GM12878 (cell line): ENCODE measurements at regions not wholly inside any gene's neighbourhood (a gene's known extent, or its start where the extent isn't known, plus 50 kb on each side); places are given as distances from the start of the nearest gene placed in this dataset.

Source experiments
- ATAC-seq: fragments of 200-7000 bp; cut with Tn5 transposase; 3 replicates; pipeline ENCODE4 v1.9.1; 2020; ENCODE audit warnings: mild to moderate bottlenecking, moderate library complexity
- BruUV-seq: library from RNA; stranded (reverse); fragments of 400-500 nt; replicated peaks from 2 replicates; lab custom pipeline; 2021; lab: Mats Ljungman, UMichigan
- CTCF ChIA-PET: fragments of 300-600 bp; sonication (Branson Sonifier 250); formaldehyde crosslinking; extraction: SDS; loops from one replicate; lab custom pipeline; 2021; ENCODE audit warnings: inconsistent platforms; lab: Yijun Ruan, JAX
- POLR2A ChIA-PET: fragments of 350-600 bp; formaldehyde crosslinking; extraction: SDS; loops from one replicate; lab custom pipeline; 2021; ENCODE audit warnings: inconsistent platforms; lab: Charles Lee
- RAD21 ChIA-PET: fragments of 300-600 bp; sonication (Branson Sonifier 250); formaldehyde crosslinking; loops from one replicate; lab custom pipeline; 2023; ENCODE audit warnings: antibody characterized with exemption; ENCODE audit not compliant: unreplicated experiment; lab: Charles Lee
- SMC1A ChIA-PET: fragments of 300-600 bp; sonication (Branson Sonifier 250); formaldehyde crosslinking; loops from one replicate; lab custom pipeline; 2023; ENCODE audit not compliant: unreplicated experiment, uncharacterized antibody; lab: Charles Lee
- DNase-seq: peaks from one replicate; pipeline ENCODE4 v3.0.0-alpha.2; 2011; ENCODE audit warnings: low read depth, low spot score
- FAIRE-seq: peaks from 3 replicates; lab custom pipeline; 2011; peaks lifted over from hg19 to GRCh38; lab: Jason Lieb, UNC
- H2AFZ ChIP-seq: 2 replicates; pipeline ENCODE4 v1.6.0; 2011; ENCODE audit warnings: low read depth, low read length, control low read depth; ENCODE audit not compliant: control insufficient read depth
- H3K27ac ChIP-seq: 2 replicates; pipeline ENCODE4 v1.5.1; 2011; ENCODE audit warnings: control low read depth; ENCODE audit not compliant: control insufficient read depth, insufficient read depth
- H3K27me3 ChIP-seq, 2 experiments: replicated peaks in 1 of 2; 2 replicates each; pipeline versions ENCODE4 v1.6.0 to v1.6.1; 2011; ENCODE audit warnings: low read length in 1 of 2; ENCODE audit not compliant: control insufficient read depth in 2 of 2, insufficient read depth in 2 of 2
- H3K36me3 ChIP-seq, 2 experiments: 2 replicates each; pipeline ENCODE4 v1.5.1; 2011; ENCODE audit warnings: low read length in 1 of 2; ENCODE audit not compliant: control insufficient read depth in 2 of 2, insufficient read depth in 2 of 2
- H3K4me1 ChIP-seq: 2 replicates; pipeline ENCODE4 v1.6.1; 2011; ENCODE audit warnings: mild to moderate bottlenecking, low read length, moderate library complexity, mixed read lengths; ENCODE audit not compliant: control insufficient read depth, insufficient read depth
- H3K4me2 ChIP-seq: 2 replicates; pipeline ENCODE4 v1.6.0; 2011; ENCODE audit warnings: control low read depth; ENCODE audit not compliant: control insufficient read depth, insufficient read depth
- H3K4me3 ChIP-seq: fragments of 200-600 bp; sonication (generic); 2 replicates; pipeline ENCODE4 v1.5.1; 2016
- H3K79me2 ChIP-seq: 2 replicates; pipeline ENCODE4 v1.6.0; 2011; ENCODE audit warnings: low read length; ENCODE audit not compliant: control insufficient read depth, insufficient read depth
- H3K9ac ChIP-seq: 2 replicates; pipeline ENCODE4 v1.8.0; 2011; ENCODE audit warnings: low read length, control low read depth, mixed read lengths; ENCODE audit not compliant: control insufficient read depth, insufficient read depth
- H3K9me3 ChIP-seq: replicated peaks from 3 replicates; pipeline ENCODE4 v1.5.1; 2011; ENCODE audit warnings: mild to moderate bottlenecking, low read length; ENCODE audit not compliant: control insufficient read depth, insufficient read depth
- H4K20me1 ChIP-seq: 2 replicates; pipeline ENCODE4 v1.6.0; 2011; ENCODE audit not compliant: control insufficient read depth, insufficient read depth
- HDAC2 ChIP-seq: fragments of 200-600 bp; sonication (generic); IDR thresholded peaks from 2 replicates; pipeline ENCODE4 v1.6.1; 2017
- KDM1A ChIP-seq: fragments of 200-600 bp; sonication (generic); IDR thresholded peaks from 2 replicates; pipeline ENCODE4 v1.6.1; 2016; ENCODE audit warnings: borderline replicate concordance
- MEF2A ChIP-seq: IDR thresholded peaks from 2 replicates; pipeline ENCODE4 v1.6.1; 2011; ENCODE audit warnings: low read depth, mild to moderate bottlenecking, low read length, moderate library complexity; ENCODE audit not compliant: insufficient read depth
- NBN ChIP-seq: fragments of 450-650 bp; IDR thresholded peaks from 2 replicates; pipeline ENCODE4 v1.6.1; 2016
- SIN3A ChIP-seq: IDR thresholded peaks from 2 replicates; pipeline ENCODE4 v1.6.1; 2012; ENCODE audit warnings: low read depth, low read length, improper control_type of control experiment
- ZZZ3 ChIP-seq: IDR thresholded peaks from 2 replicates; pipeline ENCODE4 v1.6.1; 2011; ENCODE audit warnings: low read depth; ENCODE audit not compliant: control insufficient read depth, insufficient read length
- WGBS: methylation state at CpG from one replicate; pipeline ENCODE4 v1.1.6; 2016; ENCODE audit warnings: low lambda C conversion rate; ENCODE audit not compliant: insufficient replicate concordance, insufficient coverage; ENCODE audit errors: missing lambda C conversion rate; 5-methylcytosine and 5-hydroxymethylcytosine counted together
- in situ Hi-C: fragments of 300-500 bp; cut with MboI; formaldehyde crosslinking; loops from 9 replicates; pipeline ENCODE4 v1.14.3; 2018; ENCODE audit warnings: mixed read lengths
- intact Hi-C: fragments of 100-400 bp; cut with micrococcal nuclease; formaldehyde crosslinking; loops from one replicate; pipeline ENCODE4 v1.14.2; 2022; ENCODE audit not compliant: unreplicated experiment
- TF ChIP-seq, protein P1 (sequence below): fragments of 450-650 bp; IDR thresholded peaks from 2 replicates; pipeline ENCODE4 v1.6.1; 2016; ENCODE audit warnings: mild to moderate bottlenecking, moderate library complexity, borderline replicate concordance
- TF ChIP-seq, protein P2 (sequence below): IDR thresholded peaks from 2 replicates; pipeline ENCODE4 v1.6.1; 2012; ENCODE audit warnings: mild to moderate bottlenecking, low read depth, low read length
- TF ChIP-seq, protein P3 (sequence below): IDR thresholded peaks from 2 replicates; pipeline ENCODE4 v1.6.1; 2012; ENCODE audit warnings: improper control_type of control experiment, low read depth, low read length; ENCODE audit not compliant: insufficient replicate concordance

DNA sequence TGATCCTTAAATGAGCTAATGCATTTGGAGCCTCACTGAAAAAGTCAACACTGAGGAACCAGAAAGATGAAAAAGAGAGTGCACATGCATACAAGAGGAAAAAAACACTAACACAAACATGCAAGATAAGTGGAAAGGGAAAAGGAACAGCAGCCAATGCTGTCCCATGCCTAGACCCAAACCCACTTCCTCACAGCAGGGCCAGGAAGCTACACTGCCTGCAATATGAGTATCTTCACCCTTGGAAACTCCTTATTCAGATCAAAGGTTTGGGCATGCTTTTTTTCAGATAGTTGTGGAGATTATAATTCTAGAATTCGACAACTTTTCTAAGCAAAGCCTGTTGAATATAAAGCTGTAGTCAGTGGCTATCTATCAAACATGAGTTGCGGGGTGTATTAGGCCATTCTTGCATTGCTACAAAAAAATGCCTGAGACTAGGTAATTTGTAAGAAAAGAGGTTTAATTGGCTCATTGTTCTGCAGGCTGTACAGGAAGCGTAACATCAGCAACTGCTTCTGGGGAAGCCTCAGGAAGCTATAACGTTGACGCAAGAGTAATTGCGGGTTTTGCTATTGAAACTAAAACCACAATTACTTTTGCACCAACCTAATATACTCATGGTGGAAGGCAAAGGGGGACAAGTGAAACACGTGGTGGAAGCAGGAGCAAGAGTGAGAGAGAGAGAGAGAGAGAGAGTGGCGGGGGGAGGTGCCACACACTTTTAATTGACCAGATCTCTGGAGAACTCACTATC, 138.2 kb downstream of the MBD2 start (continued):
- TF ChIP-seq, protein P1, sequence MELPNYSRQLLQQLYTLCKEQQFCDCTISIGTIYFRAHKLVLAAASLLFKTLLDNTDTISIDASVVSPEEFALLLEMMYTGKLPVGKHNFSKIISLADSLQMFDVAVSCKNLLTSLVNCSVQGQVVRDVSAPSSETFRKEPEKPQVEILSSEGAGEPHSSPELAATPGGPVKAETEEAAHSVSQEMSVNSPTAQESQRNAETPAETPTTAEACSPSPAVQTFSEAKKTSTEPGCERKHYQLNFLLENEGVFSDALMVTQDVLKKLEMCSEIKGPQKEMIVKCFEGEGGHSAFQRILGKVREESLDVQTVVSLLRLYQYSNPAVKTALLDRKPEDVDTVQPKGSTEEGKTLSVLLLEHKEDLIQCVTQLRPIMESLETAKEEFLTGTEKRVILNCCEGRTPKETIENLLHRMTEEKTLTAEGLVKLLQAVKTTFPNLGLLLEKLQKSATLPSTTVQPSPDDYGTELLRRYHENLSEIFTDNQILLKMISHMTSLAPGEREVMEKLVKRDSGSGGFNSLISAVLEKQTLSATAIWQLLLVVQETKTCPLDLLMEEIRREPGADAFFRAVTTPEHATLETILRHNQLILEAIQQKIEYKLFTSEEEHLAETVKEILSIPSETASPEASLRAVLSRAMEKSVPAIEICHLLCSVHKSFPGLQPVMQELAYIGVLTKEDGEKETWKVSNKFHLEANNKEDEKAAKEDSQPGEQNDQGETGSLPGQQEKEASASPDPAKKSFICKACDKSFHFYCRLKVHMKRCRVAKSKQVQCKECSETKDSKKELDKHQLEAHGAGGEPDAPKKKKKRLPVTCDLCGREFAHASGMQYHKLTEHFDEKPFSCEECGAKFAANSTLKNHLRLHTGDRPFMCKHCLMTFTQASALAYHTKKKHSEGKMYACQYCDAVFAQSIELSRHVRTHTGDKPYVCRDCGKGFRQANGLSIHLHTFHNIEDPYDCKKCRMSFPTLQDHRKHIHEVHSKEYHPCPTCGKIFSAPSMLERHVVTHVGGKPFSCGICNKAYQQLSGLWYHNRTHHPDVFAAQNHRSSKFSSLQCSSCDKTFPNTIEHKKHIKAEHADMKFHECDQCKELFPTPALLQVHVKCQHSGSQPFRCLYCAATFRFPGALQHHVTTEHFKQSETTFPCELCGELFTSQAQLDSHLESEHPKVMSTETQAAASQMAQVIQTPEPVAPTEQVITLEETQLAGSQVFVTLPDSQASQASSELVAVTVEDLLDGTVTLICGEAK, result no peak
- no peak for TF ChIP-seq NBN
- TF ChIP-seq, all 136 proteins: peak for 15

DNA sequence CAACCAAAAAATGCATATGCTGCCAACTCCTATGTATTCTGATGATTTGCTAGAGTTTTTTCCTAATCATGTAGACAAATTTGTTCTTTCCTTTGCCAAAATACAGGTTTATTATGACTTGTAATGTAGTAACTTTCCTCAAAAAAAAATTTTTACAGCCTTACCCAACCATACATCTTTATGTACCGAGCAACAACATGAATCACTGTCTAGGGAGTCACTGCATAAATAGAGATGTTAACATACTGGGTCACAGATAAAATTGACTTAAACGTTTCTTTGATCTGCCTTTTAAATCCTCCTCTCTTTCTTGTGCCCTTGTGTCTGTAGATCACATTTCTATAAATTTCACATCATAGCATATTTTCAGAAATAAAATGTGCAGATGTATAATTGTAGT, 143.6 kb downstream of the MBD2 start:
- Histone ChIP-seq H3K27ac (no peak overlapping the region), H3K9ac (no peak overlapping the region), H2AFZ (no peak overlapping the region), H3K79me2 (no peaks in the 10 kb centered on the region), H3K4me2 (no peak overlapping the region), H3K36me3 (no peaks in the 10 kb centered on the region), H4K20me1 (no peaks in the 10 kb centered on the region), H3K9me3 (peaks cover 9% of the 10 kb centered on the region; the same call in 2 of the 3 replicates), H3K4me1 (no peaks in the 10 kb centered on the region), H3K27me3 (no peaks in the 10 kb centered on the region), H3K4me3 (no peak overlapping the region)
- intact Hi-C loops (no loop called here), in situ Hi-C loops (no loop called here)
- no TSS peak for BruUV-seq
- ATAC-seq, result no peak
- SMC1A ChIA-PET, result no interaction called here
- POLR2A ChIA-PET, result no interaction called here
- no peak for DNase-seq
- CTCF ChIA-PET, result no interaction called here
- FAIRE-seq, result no peak
- RAD21 ChIA-PET, result no interaction called here
- WGBS, result 39% methylated on average over 2 of the region's 2 CpGs
- no peak for TF ChIP-seq ZZZ3
- no peak for TF ChIP-seq KDM1A
- TF ChIP-seq, protein P2, sequence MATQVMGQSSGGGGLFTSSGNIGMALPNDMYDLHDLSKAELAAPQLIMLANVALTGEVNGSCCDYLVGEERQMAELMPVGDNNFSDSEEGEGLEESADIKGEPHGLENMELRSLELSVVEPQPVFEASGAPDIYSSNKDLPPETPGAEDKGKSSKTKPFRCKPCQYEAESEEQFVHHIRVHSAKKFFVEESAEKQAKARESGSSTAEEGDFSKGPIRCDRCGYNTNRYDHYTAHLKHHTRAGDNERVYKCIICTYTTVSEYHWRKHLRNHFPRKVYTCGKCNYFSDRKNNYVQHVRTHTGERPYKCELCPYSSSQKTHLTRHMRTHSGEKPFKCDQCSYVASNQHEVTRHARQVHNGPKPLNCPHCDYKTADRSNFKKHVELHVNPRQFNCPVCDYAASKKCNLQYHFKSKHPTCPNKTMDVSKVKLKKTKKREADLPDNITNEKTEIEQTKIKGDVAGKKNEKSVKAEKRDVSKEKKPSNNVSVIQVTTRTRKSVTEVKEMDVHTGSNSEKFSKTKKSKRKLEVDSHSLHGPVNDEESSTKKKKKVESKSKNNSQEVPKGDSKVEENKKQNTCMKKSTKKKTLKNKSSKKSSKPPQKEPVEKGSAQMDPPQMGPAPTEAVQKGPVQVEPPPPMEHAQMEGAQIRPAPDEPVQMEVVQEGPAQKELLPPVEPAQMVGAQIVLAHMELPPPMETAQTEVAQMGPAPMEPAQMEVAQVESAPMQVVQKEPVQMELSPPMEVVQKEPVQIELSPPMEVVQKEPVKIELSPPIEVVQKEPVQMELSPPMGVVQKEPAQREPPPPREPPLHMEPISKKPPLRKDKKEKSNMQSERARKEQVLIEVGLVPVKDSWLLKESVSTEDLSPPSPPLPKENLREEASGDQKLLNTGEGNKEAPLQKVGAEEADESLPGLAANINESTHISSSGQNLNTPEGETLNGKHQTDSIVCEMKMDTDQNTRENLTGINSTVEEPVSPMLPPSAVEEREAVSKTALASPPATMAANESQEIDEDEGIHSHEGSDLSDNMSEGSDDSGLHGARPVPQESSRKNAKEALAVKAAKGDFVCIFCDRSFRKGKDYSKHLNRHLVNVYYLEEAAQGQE, result no peak
- no peak for TF ChIP-seq HDAC2
- no peak for TF ChIP-seq MEF2A
- TF ChIP-seq, protein P3, sequence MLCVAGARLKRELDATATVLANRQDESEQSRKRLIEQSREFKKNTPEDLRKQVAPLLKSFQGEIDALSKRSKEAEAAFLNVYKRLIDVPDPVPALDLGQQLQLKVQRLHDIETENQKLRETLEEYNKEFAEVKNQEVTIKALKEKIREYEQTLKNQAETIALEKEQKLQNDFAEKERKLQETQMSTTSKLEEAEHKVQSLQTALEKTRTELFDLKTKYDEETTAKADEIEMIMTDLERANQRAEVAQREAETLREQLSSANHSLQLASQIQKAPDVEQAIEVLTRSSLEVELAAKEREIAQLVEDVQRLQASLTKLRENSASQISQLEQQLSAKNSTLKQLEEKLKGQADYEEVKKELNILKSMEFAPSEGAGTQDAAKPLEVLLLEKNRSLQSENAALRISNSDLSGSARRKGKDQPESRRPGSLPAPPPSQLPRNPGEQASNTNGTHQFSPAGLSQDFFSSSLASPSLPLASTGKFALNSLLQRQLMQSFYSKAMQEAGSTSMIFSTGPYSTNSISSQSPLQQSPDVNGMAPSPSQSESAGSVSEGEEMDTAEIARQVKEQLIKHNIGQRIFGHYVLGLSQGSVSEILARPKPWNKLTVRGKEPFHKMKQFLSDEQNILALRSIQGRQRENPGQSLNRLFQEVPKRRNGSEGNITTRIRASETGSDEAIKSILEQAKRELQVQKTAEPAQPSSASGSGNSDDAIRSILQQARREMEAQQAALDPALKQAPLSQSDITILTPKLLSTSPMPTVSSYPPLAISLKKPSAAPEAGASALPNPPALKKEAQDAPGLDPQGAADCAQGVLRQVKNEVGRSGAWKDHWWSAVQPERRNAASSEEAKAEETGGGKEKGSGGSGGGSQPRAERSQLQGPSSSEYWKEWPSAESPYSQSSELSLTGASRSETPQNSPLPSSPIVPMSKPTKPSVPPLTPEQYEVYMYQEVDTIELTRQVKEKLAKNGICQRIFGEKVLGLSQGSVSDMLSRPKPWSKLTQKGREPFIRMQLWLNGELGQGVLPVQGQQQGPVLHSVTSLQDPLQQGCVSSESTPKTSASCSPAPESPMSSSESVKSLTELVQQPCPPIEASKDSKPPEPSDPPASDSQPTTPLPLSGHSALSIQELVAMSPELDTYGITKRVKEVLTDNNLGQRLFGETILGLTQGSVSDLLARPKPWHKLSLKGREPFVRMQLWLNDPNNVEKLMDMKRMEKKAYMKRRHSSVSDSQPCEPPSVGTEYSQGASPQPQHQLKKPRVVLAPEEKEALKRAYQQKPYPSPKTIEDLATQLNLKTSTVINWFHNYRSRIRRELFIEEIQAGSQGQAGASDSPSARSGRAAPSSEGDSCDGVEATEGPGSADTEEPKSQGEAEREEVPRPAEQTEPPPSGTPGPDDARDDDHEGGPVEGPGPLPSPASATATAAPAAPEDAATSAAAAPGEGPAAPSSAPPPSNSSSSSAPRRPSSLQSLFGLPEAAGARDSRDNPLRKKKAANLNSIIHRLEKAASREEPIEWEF, result no peak
- TF ChIP-seq SIN3A, result no peak
